A549 (cell line): ENCODE measurements at regions not wholly inside any gene's neighbourhood (a gene's known extent, or its start where the extent isn't known, plus 50 kb on each side); places are given as distances from the start of the nearest gene placed in this dataset.

ENCODE experiments used
- ATAC-seq, 2 experiments: fragments of 200-7000 bp in 1 of 2; fragments of >200 bp in 1 of 2; cut with Nextera tagmentation in 1 of 2; cut with Tn5 transposase in 1 of 2; 3 replicates each; pipeline versions ENCODE4 v1.8.0 to v1.9.1; 2018 to 2020; ENCODE audit warnings: mild to moderate bottlenecking in 1 of 2, moderate library complexity in 1 of 2
- CTCF ChIA-PET: fragments of 300-600 bp; sonication (Branson Sonifier 250); formaldehyde crosslinking; extraction: SDS; loops from one replicate; lab custom pipeline; 2021; ENCODE audit warnings: antibody characterized with exemption, inconsistent platforms; lab: Yijun Ruan, JAX
- POLR2A ChIA-PET: fragments of 350-600 bp; formaldehyde crosslinking; extraction: SDS; loops from one replicate; lab custom pipeline; 2021; ENCODE audit warnings: antibody characterized with exemption, inconsistent platforms; lab: Yijun Ruan, JAX
- DNase-seq, 2 experiments: peaks; one replicate each; pipeline versions ENCODE4 v3.0.0 to v3.0.0-alpha.2; 2011 to 2016; ENCODE audit warnings: low read depth in 1 of 2, low spot score in 1 of 2
- FAIRE-seq: peaks from 2 replicates; lab custom pipeline; 2011; peaks lifted over from hg19 to GRCh38; lab: Jason Lieb, UNC
- H3K27ac ChIP-seq, 2 experiments: fragments of >200 bp; sonication (Bioruptor Twin); formaldehyde crosslinking; 3 replicates each; pipeline ENCODE4 v1.5.1; 2016 to 2017
- H3K4me1 ChIP-seq: fragments of >200 bp; sonication (Bioruptor Twin); formaldehyde crosslinking; 3 replicates; pipeline ENCODE4 v1.6.1; 2016
- H3K4me2 ChIP-seq: fragments of >200 bp; sonication (Bioruptor Twin); formaldehyde crosslinking; 3 replicates; pipeline ENCODE4 v1.6.1; 2016
- H3K4me3 ChIP-seq: fragments of >200 bp; sonication (Bioruptor Twin); formaldehyde crosslinking; 3 replicates; pipeline ENCODE4 v1.5.1; 2016
- H3K9me3 ChIP-seq: fragments of >200 bp; sonication (Bioruptor Twin); formaldehyde crosslinking; 3 replicates; pipeline ENCODE4 v1.6.1; 2016
- BHLHE40 ChIP-seq: IDR thresholded peaks from 2 replicates; pipeline ENCODE4 v1.6.1; 2012; ENCODE audit warnings: low read depth, low read length, inconsistent platforms
- CBX8 ChIP-seq: fragments of 200-600 bp; sonication (generic); IDR thresholded peaks from 2 replicates; pipeline ENCODE4 v1.6.1; 2016
- E2F6 ChIP-seq: IDR thresholded peaks from 2 replicates; pipeline ENCODE4 v1.6.1; 2012; ENCODE audit warnings: low read depth, borderline replicate concordance
- FOSB ChIP-seq: fragments of 250-450 bp; sonication (Bioruptor Pico); IDR thresholded peaks from 2 replicates; pipeline ENCODE4 v1.5.0; 2020; ENCODE audit warnings: mild to moderate bottlenecking, moderate library complexity
- HOXB5 ChIP-seq: fragments of 250-450 bp; sonication (Bioruptor Pico); IDR thresholded peaks from 2 replicates; pipeline ENCODE4 v1.5.0; 2020; ENCODE audit warnings: mild to moderate bottlenecking, moderate library complexity
- JUN ChIP-seq, 2 experiments: fragments of >200 bp; sonication (Bioruptor Twin); formaldehyde crosslinking; IDR thresholded peaks; 2 replicates in 1 of 2; 3 replicates in 1 of 2; pipeline ENCODE4 v1.6.1; 2016 to 2017
- KDM5A ChIP-seq: fragments of 200-600 bp; sonication (generic); IDR thresholded peaks from 2 replicates; pipeline ENCODE4 v1.6.1; 2016; ENCODE audit warnings: antibody characterized with exemption, mild to moderate bottlenecking
- MYC ChIP-seq: IDR thresholded peaks from 2 replicates; pipeline ENCODE4 v1.6.1; 2012; ENCODE audit warnings: mild to moderate bottlenecking, inconsistent platforms, low read length, improper control_type of control experiment, borderline replicate concordance
- PBX3 ChIP-seq: IDR thresholded peaks from 2 replicates; pipeline ENCODE4 v1.6.1; 2012
- PHF8 ChIP-seq: fragments of 200-600 bp; sonication (generic); IDR thresholded peaks from 2 replicates; pipeline ENCODE4 v1.6.1; 2016; ENCODE audit warnings: low read depth, mild to moderate bottlenecking, antibody characterized with exemption, moderate library complexity, borderline replicate concordance
- POLR2AphosphoS2 ChIP-seq: conservative IDR thresholded peaks from 2 replicates; pipeline ENCODE4 v1.6.1; 2012; ENCODE audit warnings: low read length, improper control_type of control experiment, inconsistent platforms
- RAD21 ChIP-seq, 2 experiments: fragments of >200 bp in 1 of 2; sonication (Bioruptor Twin) in 1 of 2; formaldehyde crosslinking in 1 of 2; IDR thresholded peaks in 1 of 2; conservative IDR thresholded peaks in 1 of 2; 2 replicates in 1 of 2; 3 replicates in 1 of 2; pipeline ENCODE4 v1.6.1; 2012 to 2018; ENCODE audit warnings: inconsistent platforms in 1 of 2
- RARB ChIP-seq: fragments of 250-450 bp; sonication (Bioruptor Pico); IDR thresholded peaks from 2 replicates; pipeline ENCODE4 v1.8.0; 2021; ENCODE audit warnings: mild to moderate bottlenecking, moderate library complexity
- REST ChIP-seq: fragments of 200-600 bp; sonication (generic); IDR thresholded peaks from 2 replicates; pipeline ENCODE4 v1.6.1; 2016; ENCODE audit warnings: antibody characterized with exemption, mild to moderate bottlenecking, moderate library complexity
- RNF2 ChIP-seq: fragments of 200-600 bp; sonication (generic); IDR thresholded peaks from 2 replicates; pipeline ENCODE4 v1.6.1; 2016; ENCODE audit warnings: low read depth, mild to moderate bottlenecking, antibody characterized with exemption, moderate library complexity, borderline replicate concordance
- TFCP2L1 ChIP-seq: fragments of 250-450 bp; sonication (Bioruptor Pico); IDR thresholded peaks from 2 replicates; pipeline ENCODE4 v1.5.0; 2021; ENCODE audit warnings: mild to moderate bottlenecking
- TP53 ChIP-seq: fragments of 250-450 bp; sonication (Bioruptor Pico); IDR thresholded peaks from 2 replicates; pipeline ENCODE4 v1.5.0; 2021; ENCODE audit warnings: mild to moderate bottlenecking, moderate library complexity
- ZC3H11A ChIP-seq: fragments of 450-650 bp; IDR thresholded peaks from 2 replicates; pipeline ENCODE4 v1.6.1; 2014; ENCODE audit warnings: antibody characterized with exemption, mild to moderate bottlenecking
- WGBS: methylation state at CpG from one replicate; pipeline ENCODE4 v1.1.6; 2017; ENCODE audit errors: missing lambda C conversion rate; 5-methylcytosine and 5-hydroxymethylcytosine counted together
- TF ChIP-seq, protein P1 (sequence below): fragments of 250-450 bp; sonication (Bioruptor Pico); IDR thresholded peaks from 2 replicates; pipeline ENCODE4 v1.5.0; 2020; ENCODE audit warnings: low read depth, mild to moderate bottlenecking, moderate library complexity

DNA sequence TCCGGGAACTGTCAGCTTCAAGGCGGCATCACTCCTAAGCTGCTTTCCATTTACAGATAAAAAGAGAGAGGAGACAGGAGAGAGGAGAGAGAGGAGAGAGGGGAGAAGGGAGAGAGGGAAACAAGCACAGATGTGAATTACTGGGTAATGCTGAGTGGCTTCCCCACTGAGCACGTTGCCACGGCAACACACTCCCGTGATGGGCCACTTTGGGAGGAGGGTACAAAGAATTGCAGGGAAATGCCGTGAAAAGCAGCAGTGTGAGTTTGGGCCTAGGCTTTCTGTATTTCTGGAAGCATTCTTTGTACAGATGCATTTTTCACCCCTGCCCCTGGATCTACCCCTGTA, 128.0 kb upstream of the IRF2BP2 start:
- no peaks in the 10 kb centered on the region for H3K9me3 ChIP-seq
- H3K4me3 ChIP-seq = no peak overlapping the region
- ChIA-PET CTCF (interaction anchor here (0.6 to 0.7 kb wide), 4 partner anchors 51 to 458 kb away, joined by 3 to 4 read pairs (median 4); no protein-coding TSS in a partner anchor), POLR2A (no interaction called here)
- WGBS = 93% methylated on average over 6 of the region's 6 CpGs
- no peak for DNase-seq
- TF ChIP-seq JUN (IDR thresholded peaks at IDR 0.05) (no peak), FOSB (CRISPR knock-in tag) (no peak), RAD21 (conservative IDR thresholded peaks at IDR 0.05 in 1 of 2, IDR thresholded peaks at IDR 0.05 in 1 of 2) (no peak), BHLHE40 (no peak), MYC (no peak), TFCP2L1 (CRISPR knock-in tag) (no peak), RARB (no peak), PBX3 (no peak)
- ATAC-seq = no peak
- no peak overlapping the region for H3K4me2 ChIP-seq
- H3K4me1 ChIP-seq = no peaks in the 10 kb centered on the region
- H3K27ac ChIP-seq = peak overlapping the region in 1 of 2 experiments; percentile 53; a peak in 3 of 6 replicates
- FAIRE-seq = no peak

DNA sequence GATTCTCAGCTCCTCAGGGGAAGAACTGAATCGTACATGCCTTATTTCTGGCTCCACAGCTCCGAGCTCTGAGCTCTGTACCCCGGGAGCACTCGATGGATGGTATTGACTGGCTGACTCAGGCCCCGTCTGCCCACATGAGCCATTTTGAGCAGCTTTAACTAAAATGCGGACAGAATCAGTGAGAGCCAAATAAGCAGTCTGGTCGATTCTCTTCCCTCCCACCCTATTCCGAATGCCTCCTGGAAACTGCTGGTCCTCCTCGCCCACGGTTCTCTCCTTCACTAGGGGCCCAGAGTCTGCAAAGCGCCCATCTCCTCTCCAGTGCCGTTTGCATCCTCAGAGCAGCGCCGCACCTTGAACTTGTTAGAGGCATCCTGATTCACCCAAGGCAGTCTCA, 125.9 kb upstream of the IRF2BP2 start:
- CTCF ChIA-PET = interaction anchor here (1.3 kb wide), 1 partner anchor 357 kb away, joined by 3 read pairs; no protein-coding TSS in a partner anchor

More for the DNA sequence above, 125.9 kb upstream of the IRF2BP2 start:
- Histone ChIP-seq H3K4me2 (no peak overlapping the region), H3K4me3 (no peak overlapping the region), H3K9me3 (no peaks in the 10 kb centered on the region), H3K27ac (peak overlapping the region in 1 of 2 experiments; percentile 10; a peak in 3 of 6 replicates), H3K4me1 (peaks cover 12% of the 10 kb centered on the region)
- DNase-seq (no peak), FAIRE-seq (no peak), ATAC-seq (no peak)
- POLR2A ChIA-PET = interaction anchor here (2.0 kb wide), 1 partner anchor 124 kb away, joined by 7 read pairs; no protein-coding TSS in a partner anchor
- WGBS = 88% methylated on average over 14 of the region's 14 CpGs
- TF ChIP-seq REST (no peak), PBX3 (no peak), POLR2AphosphoS2 (no peak), HOXB5 (CRISPR knock-in tag) (no peak), CBX8 (no peak), E2F6 (no peak), PHF8 (no peak), RAD21 (conservative IDR thresholded peaks at IDR 0.05 in 1 of 2, IDR thresholded peaks at IDR 0.05 in 1 of 2) (no peak), RNF2 (no peak), KDM5A (no peak), TP53 (no peak), ZC3H11A (no peak)
- TF ChIP-seq, protein P1, sequence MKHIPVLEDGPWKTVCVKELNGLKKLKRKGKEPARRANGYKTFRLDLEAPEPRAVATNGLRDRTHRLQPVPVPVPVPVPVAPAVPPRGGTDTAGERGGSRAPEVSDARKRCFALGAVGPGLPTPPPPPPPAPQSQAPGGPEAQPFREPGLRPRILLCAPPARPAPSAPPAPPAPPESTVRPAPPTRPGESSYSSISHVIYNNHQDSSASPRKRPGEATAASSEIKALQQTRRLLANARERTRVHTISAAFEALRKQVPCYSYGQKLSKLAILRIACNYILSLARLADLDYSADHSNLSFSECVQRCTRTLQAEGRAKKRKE = no peak
